ENCODE measurements at regions not wholly inside any gene's neighbourhood (a gene's known extent, or its start where the extent isn't known, plus 50 kb on each side); places are given as distances from the start of the nearest gene placed in this dataset.

DNA sequence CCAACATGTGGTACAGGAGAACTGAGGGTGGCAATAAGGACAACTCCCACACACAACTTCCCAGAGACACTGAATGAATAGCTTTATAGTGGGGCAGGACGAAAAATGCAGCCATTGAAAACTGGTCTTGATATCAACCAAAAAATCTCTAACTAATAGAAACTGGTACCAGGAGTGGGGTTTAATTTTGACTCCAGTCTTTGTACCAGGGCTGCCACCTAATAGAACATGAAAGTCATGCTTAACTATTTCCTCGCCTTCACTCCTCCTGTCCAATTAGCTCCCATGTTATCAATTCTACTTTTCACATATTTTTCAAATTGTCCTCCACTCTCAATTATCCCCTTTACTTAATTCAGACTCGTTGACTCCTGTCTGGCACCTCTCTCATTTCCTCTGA is 192.0 kb upstream of the ERCC4 start (continued):
- TF ChIP-seq, protein P1, sequence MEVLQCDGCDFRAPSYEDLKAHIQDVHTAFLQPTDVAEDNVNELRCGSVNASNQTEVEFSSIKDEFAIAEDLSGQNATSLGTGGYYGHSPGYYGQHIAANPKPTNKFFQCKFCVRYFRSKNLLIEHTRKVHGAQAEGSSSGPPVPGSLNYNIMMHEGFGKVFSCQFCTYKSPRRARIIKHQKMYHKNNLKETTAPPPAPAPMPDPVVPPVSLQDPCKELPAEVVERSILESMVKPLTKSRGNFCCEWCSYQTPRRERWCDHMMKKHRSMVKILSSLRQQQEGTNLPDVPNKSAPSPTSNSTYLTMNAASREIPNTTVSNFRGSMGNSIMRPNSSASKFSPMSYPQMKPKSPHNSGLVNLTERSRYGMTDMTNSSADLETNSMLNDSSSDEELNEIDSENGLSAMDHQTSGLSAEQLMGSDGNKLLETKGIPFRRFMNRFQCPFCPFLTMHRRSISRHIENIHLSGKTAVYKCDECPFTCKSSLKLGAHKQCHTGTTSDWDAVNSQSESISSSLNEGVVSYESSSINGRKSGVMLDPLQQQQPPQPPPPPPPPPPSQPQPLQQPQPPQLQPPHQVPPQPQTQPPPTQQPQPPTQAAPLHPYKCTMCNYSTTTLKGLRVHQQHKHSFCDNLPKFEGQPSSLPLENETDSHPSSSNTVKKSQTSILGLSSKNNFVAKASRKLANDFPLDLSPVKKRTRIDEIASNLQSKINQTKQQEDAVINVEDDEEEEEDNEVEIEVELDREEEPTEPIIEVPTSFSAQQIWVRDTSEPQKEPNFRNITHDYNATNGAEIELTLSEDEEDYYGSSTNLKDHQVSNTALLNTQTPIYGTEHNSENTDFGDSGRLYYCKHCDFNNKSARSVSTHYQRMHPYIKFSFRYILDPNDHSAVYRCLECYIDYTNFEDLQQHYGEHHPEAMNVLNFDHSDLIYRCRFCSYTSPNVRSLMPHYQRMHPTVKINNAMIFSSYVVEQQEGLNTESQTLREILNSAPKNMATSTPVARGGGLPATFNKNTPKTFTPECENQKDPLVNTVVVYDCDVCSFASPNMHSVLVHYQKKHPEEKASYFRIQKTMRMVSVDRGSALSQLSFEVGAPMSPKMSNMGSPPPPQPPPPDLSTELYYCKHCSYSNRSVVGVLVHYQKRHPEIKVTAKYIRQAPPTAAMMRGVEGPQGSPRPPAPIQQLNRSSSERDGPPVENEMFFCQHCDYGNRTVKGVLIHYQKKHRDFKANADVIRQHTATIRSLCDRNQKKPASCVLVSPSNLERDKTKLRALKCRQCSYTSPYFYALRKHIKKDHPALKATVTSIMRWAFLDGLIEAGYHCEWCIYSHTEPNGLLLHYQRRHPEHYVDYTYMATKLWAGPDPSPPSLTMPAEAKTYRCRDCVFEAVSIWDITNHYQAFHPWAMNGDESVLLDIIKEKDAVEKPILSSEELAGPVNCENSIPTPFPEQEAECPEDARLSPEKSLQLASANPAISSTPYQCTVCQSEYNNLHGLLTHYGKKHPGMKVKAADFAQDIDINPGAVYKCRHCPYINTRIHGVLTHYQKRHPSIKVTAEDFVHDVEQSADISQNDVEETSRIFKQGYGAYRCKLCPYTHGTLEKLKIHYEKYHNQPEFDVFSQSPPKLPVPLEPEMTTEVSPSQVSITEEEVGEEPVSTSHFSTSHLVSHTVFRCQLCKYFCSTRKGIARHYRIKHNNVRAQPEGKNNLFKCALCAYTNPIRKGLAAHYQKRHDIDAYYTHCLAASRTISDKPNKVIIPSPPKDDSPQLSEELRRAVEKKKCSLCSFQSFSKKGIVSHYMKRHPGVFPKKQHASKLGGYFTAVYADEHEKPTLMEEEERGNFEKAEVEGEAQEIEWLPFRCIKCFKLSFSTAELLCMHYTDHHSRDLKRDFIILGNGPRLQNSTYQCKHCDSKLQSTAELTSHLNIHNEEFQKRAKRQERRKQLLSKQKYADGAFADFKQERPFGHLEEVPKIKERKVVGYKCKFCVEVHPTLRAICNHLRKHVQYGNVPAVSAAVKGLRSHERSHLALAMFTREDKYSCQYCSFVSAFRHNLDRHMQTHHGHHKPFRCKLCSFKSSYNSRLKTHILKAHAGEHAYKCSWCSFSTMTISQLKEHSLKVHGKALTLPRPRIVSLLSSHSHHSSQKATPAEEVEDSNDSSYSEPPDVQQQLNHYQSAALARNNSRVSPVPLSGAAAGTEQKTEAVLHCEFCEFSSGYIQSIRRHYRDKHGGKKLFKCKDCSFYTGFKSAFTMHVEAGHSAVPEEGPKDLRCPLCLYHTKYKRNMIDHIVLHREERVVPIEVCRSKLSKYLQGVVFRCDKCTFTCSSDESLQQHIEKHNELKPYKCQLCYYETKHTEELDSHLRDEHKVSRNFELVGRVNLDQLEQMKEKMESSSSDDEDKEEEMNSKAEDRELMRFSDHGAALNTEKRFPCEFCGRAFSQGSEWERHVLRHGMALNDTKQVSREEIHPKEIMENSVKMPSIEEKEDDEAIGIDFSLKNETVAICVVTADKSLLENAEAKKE (CRISPR knock-in tag; IDR thresholded peaks at IDR 0.05), result no peak
- TF ChIP-seq STAT1 (IDR thresholded peaks at IDR 0.05; ENCODE audit: unreplicated experiment) (no peak), POLR2AphosphoS5 (IDR thresholded peaks at IDR 0.05; ENCODE audit: low read depth) (no peak), CREB1 (CRISPR knock-in tag; IDR thresholded peaks at IDR 0.05; ENCODE audit: low read depth) (no peak), NANOG (IDR thresholded peaks at IDR 0.05; ENCODE audit: borderline replicate concordance) (no peak)
- TF ChIP-seq, protein P2, sequence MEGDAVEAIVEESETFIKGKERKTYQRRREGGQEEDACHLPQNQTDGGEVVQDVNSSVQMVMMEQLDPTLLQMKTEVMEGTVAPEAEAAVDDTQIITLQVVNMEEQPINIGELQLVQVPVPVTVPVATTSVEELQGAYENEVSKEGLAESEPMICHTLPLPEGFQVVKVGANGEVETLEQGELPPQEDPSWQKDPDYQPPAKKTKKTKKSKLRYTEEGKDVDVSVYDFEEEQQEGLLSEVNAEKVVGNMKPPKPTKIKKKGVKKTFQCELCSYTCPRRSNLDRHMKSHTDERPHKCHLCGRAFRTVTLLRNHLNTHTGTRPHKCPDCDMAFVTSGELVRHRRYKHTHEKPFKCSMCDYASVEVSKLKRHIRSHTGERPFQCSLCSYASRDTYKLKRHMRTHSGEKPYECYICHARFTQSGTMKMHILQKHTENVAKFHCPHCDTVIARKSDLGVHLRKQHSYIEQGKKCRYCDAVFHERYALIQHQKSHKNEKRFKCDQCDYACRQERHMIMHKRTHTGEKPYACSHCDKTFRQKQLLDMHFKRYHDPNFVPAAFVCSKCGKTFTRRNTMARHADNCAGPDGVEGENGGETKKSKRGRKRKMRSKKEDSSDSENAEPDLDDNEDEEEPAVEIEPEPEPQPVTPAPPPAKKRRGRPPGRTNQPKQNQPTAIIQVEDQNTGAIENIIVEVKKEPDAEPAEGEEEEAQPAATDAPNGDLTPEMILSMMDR (conservative IDR thresholded peaks at IDR 0.05; ENCODE audit: low read depth in 2 of 2), result no peak
- TF ChIP-seq, protein P3, sequence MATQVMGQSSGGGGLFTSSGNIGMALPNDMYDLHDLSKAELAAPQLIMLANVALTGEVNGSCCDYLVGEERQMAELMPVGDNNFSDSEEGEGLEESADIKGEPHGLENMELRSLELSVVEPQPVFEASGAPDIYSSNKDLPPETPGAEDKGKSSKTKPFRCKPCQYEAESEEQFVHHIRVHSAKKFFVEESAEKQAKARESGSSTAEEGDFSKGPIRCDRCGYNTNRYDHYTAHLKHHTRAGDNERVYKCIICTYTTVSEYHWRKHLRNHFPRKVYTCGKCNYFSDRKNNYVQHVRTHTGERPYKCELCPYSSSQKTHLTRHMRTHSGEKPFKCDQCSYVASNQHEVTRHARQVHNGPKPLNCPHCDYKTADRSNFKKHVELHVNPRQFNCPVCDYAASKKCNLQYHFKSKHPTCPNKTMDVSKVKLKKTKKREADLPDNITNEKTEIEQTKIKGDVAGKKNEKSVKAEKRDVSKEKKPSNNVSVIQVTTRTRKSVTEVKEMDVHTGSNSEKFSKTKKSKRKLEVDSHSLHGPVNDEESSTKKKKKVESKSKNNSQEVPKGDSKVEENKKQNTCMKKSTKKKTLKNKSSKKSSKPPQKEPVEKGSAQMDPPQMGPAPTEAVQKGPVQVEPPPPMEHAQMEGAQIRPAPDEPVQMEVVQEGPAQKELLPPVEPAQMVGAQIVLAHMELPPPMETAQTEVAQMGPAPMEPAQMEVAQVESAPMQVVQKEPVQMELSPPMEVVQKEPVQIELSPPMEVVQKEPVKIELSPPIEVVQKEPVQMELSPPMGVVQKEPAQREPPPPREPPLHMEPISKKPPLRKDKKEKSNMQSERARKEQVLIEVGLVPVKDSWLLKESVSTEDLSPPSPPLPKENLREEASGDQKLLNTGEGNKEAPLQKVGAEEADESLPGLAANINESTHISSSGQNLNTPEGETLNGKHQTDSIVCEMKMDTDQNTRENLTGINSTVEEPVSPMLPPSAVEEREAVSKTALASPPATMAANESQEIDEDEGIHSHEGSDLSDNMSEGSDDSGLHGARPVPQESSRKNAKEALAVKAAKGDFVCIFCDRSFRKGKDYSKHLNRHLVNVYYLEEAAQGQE (IDR thresholded peaks at IDR 0.05; ENCODE audit: unreplicated experiment), result no peak
